Skeletal muscle tissue (tissue), 3 donors: ENCODE measurements at regions not wholly inside any gene's neighbourhood (a gene's known extent, or its start where the extent isn't known, plus 50 kb on each side); places are given as distances from the start of the nearest gene placed in this dataset.

ENCODE experiments used
- H3K27ac ChIP-seq: one replicate; pipeline ENCODE4 v1.7.0; 2013; ENCODE audit warnings: mild to moderate bottlenecking, low read depth, low read length, inconsistent platforms
- H3K27me3 ChIP-seq, 3 donors: one replicate each; pipeline ENCODE4 v1.7.0; 2013; ENCODE audit warnings: low read length in 3 of 3; ENCODE audit not compliant: control insufficient read depth in 3 of 3, insufficient read depth in 3 of 3
- H3K36me3 ChIP-seq, 3 donors: one replicate each; pipeline ENCODE4 v1.7.0; 2013; ENCODE audit warnings: low read length in 3 of 3; ENCODE audit not compliant: control insufficient read depth in 3 of 3, insufficient read depth in 3 of 3
- H3K4me1 ChIP-seq, 3 donors: one replicate each; pipeline ENCODE4 v1.7.0; 2013; ENCODE audit warnings: low read length in 3 of 3, mild to moderate bottlenecking in 3 of 3; ENCODE audit not compliant: control insufficient read depth in 3 of 3, insufficient read depth in 3 of 3
- H3K4me3 ChIP-seq, 3 donors: one replicate each; pipeline ENCODE4 v1.7.0; 2013; ENCODE audit warnings: low read length in 3 of 3
- H3K9ac ChIP-seq, 3 donors: one replicate each; pipeline ENCODE4 v1.7.0; 2013; ENCODE audit warnings: low read length in 3 of 3, mild to moderate bottlenecking in 3 of 3, moderate library complexity in 2 of 3, low read depth in 1 of 3
- H3K9me3 ChIP-seq, 3 donors: one replicate each; pipeline ENCODE4 v1.7.0; 2013; ENCODE audit warnings: low read length in 3 of 3; ENCODE audit not compliant: control insufficient read depth in 3 of 3
- donor health status: Osteomylitis.

DNA sequence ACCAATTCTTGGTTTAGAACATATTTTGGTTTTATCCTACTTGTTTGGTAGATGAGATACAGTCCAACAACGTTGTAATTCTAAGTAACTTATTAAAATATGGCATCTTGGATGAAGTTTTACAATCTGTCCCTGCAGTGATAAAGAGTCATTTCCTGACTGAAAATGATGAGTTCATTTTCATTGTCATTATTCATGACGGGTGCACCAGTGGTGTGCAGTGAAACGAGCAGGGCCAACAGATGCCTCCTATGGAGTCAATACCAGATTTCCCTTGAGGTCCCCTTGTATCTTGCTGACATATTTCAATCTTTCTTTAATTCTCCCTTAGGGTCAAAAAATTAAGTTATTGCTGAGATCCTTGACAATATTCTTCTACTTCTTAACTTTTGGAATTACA, 438.5 kb downstream of the LRIG3 start:
- Histone ChIP-seq H3K4me1 (no peaks in the 10 kb centered on the region), H3K27ac (no peak overlapping the region), H3K36me3 (no peaks in the 10 kb centered on the region), H3K27me3 (no peaks in the 10 kb centered on the region), H3K4me3 (no peak overlapping the region), H3K9me3 (no peaks in the 10 kb centered on the region), H3K9ac (no peak overlapping the region)

DNA sequence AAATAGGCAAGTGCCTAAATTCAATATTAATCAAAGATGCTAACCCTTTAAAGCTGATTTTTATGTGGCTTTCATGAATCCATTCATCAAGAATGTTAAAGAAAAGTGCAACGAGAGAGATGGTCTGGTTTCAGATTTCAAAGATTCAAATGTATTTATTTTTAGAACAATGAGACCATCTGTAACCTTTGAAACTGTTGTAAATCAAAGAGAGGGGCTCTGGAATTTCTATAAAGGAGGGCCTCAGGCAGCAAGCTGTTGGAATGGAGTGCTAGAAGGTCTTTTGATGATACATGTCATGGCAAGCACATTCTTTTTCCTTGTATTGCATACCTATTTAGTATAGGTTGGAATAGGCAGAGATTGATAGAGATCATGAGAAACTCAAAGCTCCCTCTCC, 433.0 kb downstream of the LRIG3 start:
- no peaks in the 10 kb centered on the region for H3K9me3 ChIP-seq
- no peaks in the 10 kb centered on the region for H3K27me3 ChIP-seq
- H3K9ac ChIP-seq = no peak overlapping the region
- H3K27ac ChIP-seq = no peak overlapping the region
- H3K36me3 ChIP-seq = no peaks in the 10 kb centered on the region
- H3K4me3 ChIP-seq = no peak overlapping the region
- H3K4me1 ChIP-seq = no peaks in the 10 kb centered on the region

DNA sequence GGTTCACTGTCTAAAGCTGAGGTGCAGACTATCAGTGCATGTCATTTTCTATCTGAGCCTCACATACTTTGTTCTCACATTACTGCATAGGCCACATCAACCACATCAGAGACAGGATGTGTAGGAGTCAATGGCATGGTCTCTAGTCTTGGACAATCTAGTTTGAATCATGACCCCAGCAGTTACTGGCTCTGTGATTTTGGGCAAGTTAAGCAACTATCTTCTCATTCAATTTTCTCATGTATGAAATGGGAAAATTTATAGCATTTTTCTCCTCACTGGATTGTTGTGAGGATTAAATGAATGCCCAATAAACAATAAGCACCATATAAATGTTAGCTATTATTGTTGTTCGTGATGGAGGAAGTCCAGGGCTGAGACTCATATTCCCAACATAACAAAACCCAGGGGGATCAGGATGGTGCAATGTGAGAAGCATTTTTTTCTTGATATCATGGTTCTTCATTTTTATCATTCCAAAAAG, 432.6 kb downstream of the LRIG3 start:
- H3K27ac ChIP-seq = no peak overlapping the region
- no peak overlapping the region for H3K4me3 ChIP-seq
- H3K27me3 ChIP-seq = no peaks in the 10 kb centered on the region
- no peaks in the 10 kb centered on the region for H3K36me3 ChIP-seq
- no peaks in the 10 kb centered on the region for H3K9me3 ChIP-seq
- H3K4me1 ChIP-seq = no peaks in the 10 kb centered on the region
- no peak overlapping the region for H3K9ac ChIP-seq

DNA sequence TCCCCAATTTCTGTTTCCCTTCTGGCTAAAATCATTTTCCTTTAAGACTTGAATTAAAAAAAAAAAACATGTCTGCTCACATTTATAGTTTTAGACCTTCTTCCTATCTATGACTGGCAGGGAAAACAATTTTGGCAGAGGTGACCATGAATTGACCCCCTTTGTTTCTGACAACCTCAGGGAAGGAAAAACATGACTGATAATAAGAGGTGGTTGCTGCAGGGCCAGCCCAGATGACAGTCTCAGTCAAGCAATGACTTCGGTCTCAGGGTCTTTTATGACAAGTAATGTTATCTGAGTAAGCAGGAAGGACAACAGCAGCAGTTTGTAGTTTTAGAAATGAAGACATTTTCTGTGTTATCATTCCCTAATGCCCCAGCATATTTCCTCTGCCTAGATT, 430.9 kb downstream of the LRIG3 start:
- no peaks in the 10 kb centered on the region for H3K27me3 ChIP-seq
- no peak overlapping the region for H3K27ac ChIP-seq
- no peak overlapping the region for H3K9ac ChIP-seq

DNA sequence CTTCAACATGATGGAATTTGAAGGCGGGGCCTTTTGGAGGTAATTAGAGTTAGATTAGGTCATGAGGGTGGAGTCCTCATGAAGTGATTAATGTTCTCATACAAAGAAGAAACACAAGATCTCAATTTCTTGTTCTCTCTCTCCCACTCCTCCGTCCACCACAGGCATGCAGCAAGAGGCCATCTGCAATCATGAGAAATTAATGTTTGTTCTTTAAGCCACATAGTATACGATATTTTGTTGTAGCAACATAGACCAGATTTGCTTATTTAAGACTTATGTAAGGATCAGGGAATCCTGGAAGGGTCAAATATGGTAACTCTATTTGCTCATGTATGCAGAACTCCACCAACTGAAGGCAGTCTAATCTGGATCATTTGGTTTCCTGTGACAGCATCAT, 429.0 kb downstream of the LRIG3 start:
- no peak overlapping the region for H3K4me3 ChIP-seq
- no peaks in the 10 kb centered on the region for H3K27me3 ChIP-seq
- H3K36me3 ChIP-seq = no peaks in the 10 kb centered on the region
- H3K9ac ChIP-seq = no peak overlapping the region
- no peak overlapping the region for H3K27ac ChIP-seq
- no peaks in the 10 kb centered on the region for H3K9me3 ChIP-seq
- no peaks in the 10 kb centered on the region for H3K4me1 ChIP-seq

More for the DNA sequence above, 430.9 kb downstream of the LRIG3 start:
- Histone ChIP-seq H3K36me3 (no peaks in the 10 kb centered on the region), H3K4me1 (no peaks in the 10 kb centered on the region), H3K9me3 (no peaks in the 10 kb centered on the region), H3K4me3 (no peak overlapping the region)

DNA sequence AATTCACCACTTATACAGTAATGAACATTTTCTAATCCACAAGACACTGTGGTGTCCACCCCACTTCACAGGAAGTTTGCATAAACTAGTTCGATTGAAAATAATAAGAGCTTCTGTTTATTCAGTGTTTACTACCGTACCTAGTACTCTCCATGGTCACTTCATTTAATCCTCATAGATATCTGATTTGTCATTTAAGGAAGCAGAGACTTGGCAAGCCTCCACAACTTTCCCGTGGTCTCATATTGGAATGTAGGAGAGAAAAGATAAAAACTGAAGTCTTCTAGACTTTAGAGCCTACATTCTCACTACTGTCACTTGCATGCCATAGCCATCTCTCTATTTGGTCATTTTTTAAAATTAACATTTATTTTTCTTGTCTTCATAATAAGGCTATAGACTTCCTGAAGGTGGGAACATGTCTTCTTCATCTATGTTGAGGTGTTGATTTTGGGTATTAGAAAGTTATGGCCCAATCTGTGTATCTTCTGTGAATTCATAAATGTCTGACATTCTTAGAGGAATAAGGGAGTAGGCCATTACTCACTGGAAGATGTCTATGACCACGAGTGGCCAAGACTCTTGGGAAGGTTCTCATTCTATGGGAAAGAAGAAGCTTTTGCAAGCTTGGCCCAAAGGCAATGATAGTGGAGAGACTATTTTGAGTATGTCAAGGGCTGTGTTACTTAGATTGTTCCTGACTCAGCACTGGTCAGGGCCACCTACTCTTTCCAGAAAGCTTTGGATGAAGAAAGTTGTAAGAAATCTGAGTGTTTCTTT, 423.7 kb downstream of the LRIG3 start:
- H3K27me3 ChIP-seq = no peaks in the 10 kb centered on the region
- no peaks in the 10 kb centered on the region for H3K36me3 ChIP-seq
- no peaks in the 10 kb centered on the region for H3K4me1 ChIP-seq
- H3K9me3 ChIP-seq = no peaks in the 10 kb centered on the region
- no peak overlapping the region for H3K4me3 ChIP-seq
- H3K9ac ChIP-seq = no peak overlapping the region
- H3K27ac ChIP-seq = no peak overlapping the region

DNA sequence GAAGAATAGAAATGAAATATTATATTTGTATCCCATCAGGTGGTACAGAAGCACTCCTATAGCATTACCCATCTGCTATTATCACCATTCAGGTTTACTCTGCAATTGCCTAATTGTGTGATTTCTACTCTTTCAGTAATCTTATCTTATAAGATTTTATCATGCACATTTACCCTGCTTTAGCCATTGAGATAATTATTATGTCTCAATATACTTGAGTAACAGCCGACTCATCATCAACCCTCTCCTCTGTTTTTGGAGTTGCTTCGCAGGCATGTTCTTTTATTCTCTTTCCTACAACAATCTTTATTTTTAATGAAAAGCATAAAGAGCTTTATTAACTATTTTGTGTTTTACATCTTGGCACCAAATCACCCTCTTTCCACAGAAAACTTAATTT, 419.9 kb downstream of the LRIG3 start:
- H3K4me1 ChIP-seq = no peaks in the 10 kb centered on the region
- no peaks in the 10 kb centered on the region for H3K9me3 ChIP-seq
- H3K27ac ChIP-seq = no peak overlapping the region
- H3K4me3 ChIP-seq = no peak overlapping the region
- H3K9ac ChIP-seq = no peak overlapping the region
- no peaks in the 10 kb centered on the region for H3K27me3 ChIP-seq
- no peaks in the 10 kb centered on the region for H3K36me3 ChIP-seq

DNA sequence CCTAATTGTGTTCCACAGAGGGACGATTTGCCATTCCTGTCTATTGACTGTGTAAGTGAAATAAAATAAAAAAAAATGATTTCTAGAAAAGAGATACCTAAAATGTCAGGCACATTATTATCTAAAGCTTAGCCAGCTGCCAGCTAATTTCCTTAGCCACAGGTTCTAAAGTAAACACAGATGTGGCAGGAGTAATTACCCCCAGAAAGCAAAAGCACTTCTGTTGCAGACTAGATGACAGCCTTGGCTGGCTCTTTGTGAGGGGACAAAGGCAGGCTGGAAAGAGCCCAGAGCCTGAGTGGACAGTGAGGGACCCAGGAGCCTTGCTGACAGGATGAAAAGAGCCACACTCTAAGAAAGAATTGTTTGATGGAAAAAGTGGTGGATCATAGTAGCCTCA, 418.1 kb downstream of the LRIG3 start:
- Histone ChIP-seq H3K4me1 (no peaks in the 10 kb centered on the region), H3K9me3 (no peaks in the 10 kb centered on the region), H3K27me3 (no peaks in the 10 kb centered on the region), H3K9ac (no peak overlapping the region), H3K4me3 (no peak overlapping the region), H3K27ac (no peak overlapping the region), H3K36me3 (no peaks in the 10 kb centered on the region)

DNA sequence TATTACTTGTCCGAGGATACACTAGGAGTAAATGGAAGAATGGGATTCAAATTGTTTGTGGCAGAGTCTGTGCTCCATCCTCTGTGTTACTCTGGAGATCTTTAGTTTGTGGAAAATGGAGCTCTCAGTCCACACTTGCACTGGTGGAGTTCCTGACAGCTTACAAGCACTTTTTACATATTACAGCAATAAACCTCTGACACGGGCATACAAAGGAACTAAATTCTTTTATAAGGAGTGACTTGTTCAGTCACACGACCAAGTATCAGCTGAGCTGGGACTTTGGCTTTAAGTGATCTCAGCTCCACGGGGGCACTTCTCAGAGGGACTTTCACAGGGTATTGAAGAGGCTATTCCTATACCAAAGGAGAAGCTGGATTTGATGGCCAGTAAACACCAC, 417.5 kb downstream of the LRIG3 start:
- Histone ChIP-seq H3K4me1 (no peaks in the 10 kb centered on the region), H3K27ac (no peak overlapping the region), H3K9me3 (no peaks in the 10 kb centered on the region), H3K36me3 (no peaks in the 10 kb centered on the region), H3K27me3 (no peaks in the 10 kb centered on the region), H3K9ac (no peak overlapping the region), H3K4me3 (no peak overlapping the region)

DNA sequence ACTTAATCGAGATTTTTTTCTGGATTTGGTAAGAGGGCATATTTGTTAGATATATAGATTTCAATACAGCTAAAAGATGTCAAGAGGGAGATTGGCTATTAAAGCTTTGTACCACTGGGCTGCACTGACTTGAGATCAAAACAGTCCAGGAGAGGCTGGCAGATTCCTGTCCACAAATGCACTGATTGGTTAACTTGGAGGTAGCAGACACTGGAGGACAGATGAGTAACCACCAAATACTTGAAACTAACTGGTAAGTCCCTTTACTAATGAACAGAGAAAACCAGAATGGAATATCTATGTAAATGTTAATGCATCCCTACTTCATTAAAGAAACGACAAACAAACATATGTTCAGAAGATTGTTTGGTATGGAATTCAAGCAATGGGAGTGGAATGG, 416.6 kb downstream of the LRIG3 start:
- Histone ChIP-seq H3K27me3 (no peaks in the 10 kb centered on the region), H3K4me1 (no peaks in the 10 kb centered on the region), H3K9me3 (no peaks in the 10 kb centered on the region), H3K9ac (no peak overlapping the region), H3K27ac (no peak overlapping the region), H3K36me3 (no peaks in the 10 kb centered on the region), H3K4me3 (no peak overlapping the region)
